ENCODE measurements at regions not wholly inside any gene's neighbourhood (a gene's known extent, or its start where the extent isn't known, plus 50 kb on each side); places are given as distances from the start of the nearest gene placed in this dataset.
"Not testable (repeated sequence)": the region's sequence is repeated elsewhere in the genome, so short reads cannot be mapped to it uniquely, and the experiment has no call there.

GRCh38 chr7:29751012-29751411, 55.3 kb upstream of the WIPF3 start:
- not testable (repeated sequence) for H3K9ac ChIP-seq (ENCODE audit: low read depth, low read length); H3K4me3 ChIP-seq (ENCODE audit: low read depth, low read length); H3K4me1 ChIP-seq (ENCODE audit: control insufficient read depth, insufficient read depth, low read length); H3K27ac ChIP-seq (ENCODE audit: low read depth, low read length); H3K27me3 ChIP-seq (ENCODE audit: control insufficient read depth, insufficient read depth, low read length); H3K36me3 ChIP-seq (ENCODE audit: control insufficient read depth, insufficient read depth, low read length); H3K9me3 ChIP-seq (ENCODE audit: control insufficient read depth, insufficient read depth, low read length)

GRCh38 chr7:29754874-29755490, 51.3 kb upstream of the WIPF3 start:
- no peak overlapping the region for H3K27ac ChIP-seq (ENCODE audit: low read depth, low read length)
- H3K9me3 ChIP-seq (ENCODE audit: control insufficient read depth, insufficient read depth, low read length), result no peaks in the 10 kb centered on the region
- H3K27me3 ChIP-seq (ENCODE audit: control insufficient read depth, insufficient read depth, low read length), result no peaks in the 10 kb centered on the region
- H3K4me1 ChIP-seq (ENCODE audit: control insufficient read depth, insufficient read depth, low read length), result no peaks in the 10 kb centered on the region
- no peak overlapping the region for H3K4me3 ChIP-seq (ENCODE audit: low read depth, low read length)
- no peak overlapping the region for H3K9ac ChIP-seq (ENCODE audit: low read depth, low read length)
- H3K36me3 ChIP-seq (ENCODE audit: control insufficient read depth, insufficient read depth, low read length), result no peaks in the 10 kb centered on the region

Data from HUES48 (cell line).